ENCODE measurements at regions not wholly inside any gene's neighbourhood (a gene's known extent, or its start where the extent isn't known, plus 50 kb on each side); places are given as distances from the start of the nearest gene placed in this dataset.

DNA sequence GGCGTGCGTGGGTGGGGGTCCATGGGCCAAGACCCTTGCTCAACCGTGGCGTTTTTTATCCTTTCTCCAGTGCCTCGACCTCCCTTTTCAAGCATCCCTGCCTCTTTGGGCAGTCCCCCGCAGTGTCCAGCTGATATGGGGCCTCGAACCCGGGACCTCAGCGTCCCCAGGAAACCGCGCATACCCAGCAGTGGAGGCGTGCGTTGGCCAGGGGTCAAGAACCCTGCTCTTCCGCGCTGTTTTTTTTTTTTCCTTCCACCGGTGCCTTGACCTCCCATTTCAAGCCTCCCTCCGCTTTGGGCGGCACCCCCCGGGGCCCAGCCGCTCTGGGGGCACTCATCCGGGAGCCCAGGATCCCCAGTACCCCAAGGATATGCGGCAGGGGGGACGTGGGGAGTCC is 325.8 kb downstream of the ALG10 start:
- DNase-seq (ENCODE audit: low read depth) = no peak
- in situ Hi-C loops (cut with HindIII; ENCODE audit: low pct_unique_long_range_greater_than_20kb, low sequenced_read_pairs) = no loop called here

DNA sequence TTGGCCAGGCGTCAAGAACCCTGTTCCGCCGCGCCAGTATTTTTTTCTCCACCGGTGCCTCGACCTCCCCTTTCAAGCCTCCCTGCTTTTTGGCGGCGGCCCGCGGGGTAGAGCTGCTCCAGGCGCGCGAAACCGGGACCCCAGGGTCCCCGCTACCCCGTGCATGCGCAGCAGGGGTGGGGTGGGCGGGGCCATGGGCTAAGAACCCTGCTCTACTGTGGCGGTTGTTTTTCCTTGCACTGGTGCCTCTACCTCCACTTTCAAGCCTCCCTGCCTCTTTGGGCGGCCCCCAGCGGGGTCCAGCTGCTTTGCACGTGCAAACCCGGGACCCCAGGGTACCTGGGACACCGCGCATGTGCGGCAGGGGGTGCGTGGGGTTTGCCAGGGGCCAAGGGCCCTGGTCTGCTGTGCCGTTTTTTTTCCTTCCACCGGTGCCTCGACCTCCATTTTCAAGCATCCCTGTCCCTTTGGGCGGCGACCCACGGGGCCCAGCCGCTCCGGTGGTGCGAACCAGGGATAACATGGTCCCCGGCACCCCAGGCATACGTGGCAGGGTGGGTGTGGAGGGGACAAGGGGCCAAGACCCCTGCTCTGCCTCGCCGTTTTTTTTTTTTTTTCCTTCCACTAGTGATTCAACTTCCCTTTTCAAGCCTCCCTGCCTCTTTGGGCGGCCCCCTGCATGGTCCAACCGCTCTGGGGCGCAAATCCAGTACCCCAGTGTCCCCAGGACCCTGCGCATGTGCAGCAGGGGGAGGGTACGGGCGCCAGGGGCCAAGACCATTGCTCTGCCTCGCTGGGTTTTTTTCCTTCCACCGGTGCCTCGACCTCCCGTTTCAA is 326.8 kb downstream of the ALG10 start:
- DNase-seq (ENCODE audit: low read depth) = no peak
- in situ Hi-C loops (cut with HindIII; ENCODE audit: low pct_unique_long_range_greater_than_20kb, low sequenced_read_pairs) = no loop called here

- in situ Hi-C loops (cut with HindIII; ENCODE audit: low pct_unique_long_range_greater_than_20kb, low sequenced_read_pairs) = no loop called here
- no peak for DNase-seq (ENCODE audit: low read depth)
These were observed 327.3 kb downstream of the ALG10 start for GRCh38 chr12:34349673-34349961.

DNA sequence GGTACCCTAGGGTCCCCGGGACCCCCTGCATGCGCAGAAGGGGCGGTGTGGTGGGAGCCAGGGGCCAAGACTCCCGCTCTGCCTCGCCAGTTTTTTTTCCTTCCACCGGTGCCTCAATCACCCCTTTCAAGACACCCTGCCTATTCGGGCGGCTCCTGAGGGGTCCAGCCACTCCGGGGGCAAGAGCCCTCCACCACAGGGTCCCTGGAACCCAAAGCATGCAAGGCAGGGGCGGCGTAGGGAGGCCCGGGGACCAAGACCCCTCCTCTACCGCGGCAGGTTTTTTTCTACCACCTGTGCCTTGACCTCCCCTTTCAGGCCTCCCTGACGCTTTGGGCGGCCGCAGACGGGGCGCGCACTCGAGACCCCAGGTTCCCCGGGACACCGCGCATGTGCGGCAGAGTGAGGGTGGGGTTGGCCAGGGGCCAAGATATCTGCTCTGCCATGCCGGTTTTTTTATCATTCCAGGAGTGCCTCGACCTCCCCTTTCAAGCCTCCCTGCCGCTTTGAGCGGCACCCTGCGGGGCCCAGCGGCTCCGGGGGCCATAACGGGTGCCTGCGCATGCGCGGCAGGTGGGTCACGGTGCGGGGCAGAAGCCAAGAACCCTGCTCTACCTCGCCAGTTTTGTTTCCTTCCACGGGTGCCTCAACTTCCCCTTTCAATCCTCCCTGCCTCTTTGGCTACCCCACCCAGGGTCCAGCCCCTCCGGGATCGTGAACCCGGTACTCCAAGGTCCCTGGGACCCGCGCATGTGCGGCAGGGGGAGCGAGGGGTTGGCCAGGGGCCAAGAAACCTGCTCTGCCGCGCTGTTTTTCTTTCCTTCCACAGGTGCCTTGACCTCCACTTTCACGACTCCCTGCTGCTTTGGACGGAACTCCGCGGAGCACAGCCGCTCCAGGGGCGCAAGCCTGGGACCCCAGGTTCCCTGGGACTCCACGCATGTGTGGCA is 328.1 kb downstream of the ALG10 start:
- DNase-seq (ENCODE audit: low read depth) = no peak
- in situ Hi-C loops (cut with HindIII; ENCODE audit: low pct_unique_long_range_greater_than_20kb, low sequenced_read_pairs) = no loop called here

- no peak for DNase-seq (ENCODE audit: low read depth)
- in situ Hi-C loops (cut with HindIII; ENCODE audit: low pct_unique_long_range_greater_than_20kb, low sequenced_read_pairs) = no loop called here
These were observed 329.8 kb downstream of the ALG10 start for GRCh38 chr12:34352098-34352497.

GRCh38 chr12:34354239-34355200 is 332.2 kb downstream of the ALG10 start:
- DNase-seq (ENCODE audit: low read depth) = no peak
- in situ Hi-C loops (cut with HindIII; ENCODE audit: low pct_unique_long_range_greater_than_20kb, low sequenced_read_pairs) = no loop called here

DNA sequence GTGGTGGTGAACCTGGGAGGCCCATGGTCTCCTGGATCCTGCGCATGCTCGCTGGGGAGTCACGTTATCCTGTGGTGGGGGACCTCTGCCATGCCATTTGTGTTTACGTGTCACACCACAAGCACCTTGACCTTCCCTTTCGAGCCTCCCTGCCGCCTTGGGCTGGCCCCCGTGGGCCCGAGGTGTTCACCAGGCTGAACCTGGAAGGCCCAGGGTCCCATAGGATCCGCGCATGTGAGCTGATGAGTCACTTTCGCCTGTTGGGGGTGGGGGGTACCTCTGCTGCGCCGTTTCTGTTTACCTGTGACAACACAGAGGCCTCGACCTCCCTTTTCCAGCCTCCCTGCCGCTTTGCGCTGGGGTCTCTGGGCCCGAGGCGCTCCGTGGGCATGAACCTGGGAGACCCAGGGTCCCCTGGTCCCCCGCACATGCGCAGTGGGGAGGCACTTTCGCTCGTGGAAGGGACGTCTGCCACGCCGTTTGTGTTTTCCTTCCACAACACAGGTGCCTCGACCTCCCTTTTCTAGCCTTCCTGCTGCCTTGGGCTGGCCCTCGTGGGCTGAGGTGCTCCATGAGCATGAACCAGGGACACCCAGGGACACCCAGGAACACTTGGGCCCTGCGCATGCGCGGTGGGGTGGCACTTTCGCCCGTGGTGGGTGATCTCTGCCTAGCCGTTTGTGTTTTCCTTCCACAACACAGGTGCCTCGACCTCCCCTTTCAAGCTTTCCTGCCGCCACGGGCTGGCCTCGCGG is 334.1 kb downstream of the ALG10 start:
- in situ Hi-C loops (cut with HindIII; ENCODE audit: low pct_unique_long_range_greater_than_20kb, low sequenced_read_pairs) = no loop called here
- no peak for DNase-seq (ENCODE audit: low read depth)

- in situ Hi-C loops (cut with HindIII; ENCODE audit: low pct_unique_long_range_greater_than_20kb, low sequenced_read_pairs) = no loop called here
- no peak for DNase-seq (ENCODE audit: low read depth)
These were observed 335.5 kb downstream of the ALG10 start for GRCh38 chr12:34357791-34358190.

DNA sequence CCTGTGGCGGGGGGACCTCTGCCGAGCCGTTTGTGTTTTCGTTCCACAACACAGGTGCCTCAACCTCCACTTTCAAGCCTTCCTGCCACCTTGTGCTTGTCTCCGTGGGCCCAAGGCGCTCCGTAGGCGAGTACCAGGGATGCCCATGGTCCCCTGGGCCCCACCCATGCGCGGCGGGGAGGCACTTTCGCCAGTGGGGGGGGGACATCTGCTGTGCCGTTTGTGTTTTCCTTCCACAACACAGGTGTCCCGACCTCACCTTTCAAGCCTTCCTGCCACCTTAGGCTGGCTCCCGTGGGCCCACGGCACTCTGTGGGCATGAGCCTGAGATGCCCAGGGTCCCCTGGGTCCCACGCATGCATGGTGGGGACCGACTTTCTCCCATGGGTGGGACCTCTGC is 335.9 kb downstream of the ALG10 start:
- in situ Hi-C loops (cut with HindIII; ENCODE audit: low pct_unique_long_range_greater_than_20kb, low sequenced_read_pairs) = no loop called here

DNA sequence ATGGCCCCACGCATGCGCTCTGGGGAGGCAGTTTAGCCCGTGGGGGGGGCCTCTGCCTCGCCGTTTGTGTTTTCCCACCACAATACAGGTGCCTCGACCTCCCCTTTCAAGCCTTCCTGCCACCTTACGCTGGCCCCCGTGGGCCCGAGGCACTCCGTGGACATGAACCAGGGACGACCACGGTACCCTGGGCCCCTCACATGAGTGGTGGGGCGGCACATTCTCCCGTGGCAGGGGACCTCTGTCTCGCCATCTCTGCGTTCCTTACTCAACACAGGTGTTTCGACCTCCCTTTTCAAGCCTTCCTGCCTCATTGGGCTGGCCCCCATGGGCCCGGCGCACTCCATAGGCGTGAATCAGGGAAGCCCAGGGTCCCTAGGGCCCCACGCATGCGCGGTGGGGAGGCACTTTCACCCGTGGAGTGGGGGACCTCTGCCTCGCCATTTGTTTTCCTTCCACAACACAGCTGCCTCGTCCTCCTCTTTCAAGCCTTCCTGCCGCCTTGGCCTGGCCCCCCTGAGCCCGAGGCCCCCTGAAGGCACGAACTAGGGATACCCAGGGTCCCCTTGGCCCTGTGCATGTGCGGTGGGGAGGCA is 339.5 kb downstream of the ALG10 start:
- in situ Hi-C loops (cut with HindIII; ENCODE audit: low pct_unique_long_range_greater_than_20kb, low sequenced_read_pairs) = no loop called here
- DNase-seq (ENCODE audit: low read depth) = no peak

More for the DNA sequence above, 335.9 kb downstream of the ALG10 start:
- no peak for DNase-seq (ENCODE audit: low read depth)

- DNase-seq (ENCODE audit: low read depth) = no peak
- in situ Hi-C loops (cut with HindIII; ENCODE audit: low pct_unique_long_range_greater_than_20kb, low sequenced_read_pairs) = no loop called here
These were observed 340.9 kb downstream of the ALG10 start for GRCh38 chr12:34363050-34363673.

- no peak for DNase-seq (ENCODE audit: low read depth)
- in situ Hi-C loops (cut with HindIII; ENCODE audit: low pct_unique_long_range_greater_than_20kb, low sequenced_read_pairs) = no loop called here
These were observed 345.8 kb downstream of the ALG10 start for GRCh38 chr12:34368079-34368478.

- no peak for DNase-seq (ENCODE audit: low read depth)
- in situ Hi-C loops (cut with HindIII; ENCODE audit: low pct_unique_long_range_greater_than_20kb, low sequenced_read_pairs) = no loop called here
These were observed 348.8 kb downstream of the ALG10 start for GRCh38 chr12:34371050-34371449.

GRCh38 chr12:34372003-34372402 is 349.7 kb downstream of the ALG10 start:
- in situ Hi-C loops (cut with HindIII; ENCODE audit: low pct_unique_long_range_greater_than_20kb, low sequenced_read_pairs) = no loop called here
- no peak for DNase-seq (ENCODE audit: low read depth)

DNA sequence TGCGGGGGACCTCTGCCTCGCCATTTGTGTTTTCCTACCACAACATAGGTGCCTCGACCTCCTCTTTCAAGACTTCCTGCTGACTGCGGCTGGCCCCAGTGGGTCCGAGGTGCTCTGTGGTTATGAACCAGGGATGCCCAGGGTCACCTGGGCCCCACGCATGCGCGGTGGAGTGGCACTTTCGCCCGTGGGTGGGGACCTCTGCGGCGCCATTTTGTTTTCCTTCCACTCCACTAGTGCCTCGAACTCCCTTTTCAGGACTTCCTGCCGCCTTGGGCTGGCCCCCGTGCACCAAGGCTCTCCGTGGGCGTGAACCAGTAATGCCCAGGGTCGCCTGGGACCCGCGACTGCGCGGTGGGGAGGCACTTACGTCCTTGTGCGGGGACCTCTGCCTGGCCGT is 351.6 kb downstream of the ALG10 start:
- in situ Hi-C loops (cut with HindIII; ENCODE audit: low pct_unique_long_range_greater_than_20kb, low sequenced_read_pairs) = no loop called here
- DNase-seq (ENCODE audit: low read depth) = no peak

GRCh38 chr12:34376133-34376799 is 354.0 kb downstream of the ALG10 start:
- DNase-seq (ENCODE audit: low read depth) = no peak
- in situ Hi-C loops (cut with HindIII; ENCODE audit: low pct_unique_long_range_greater_than_20kb, low sequenced_read_pairs) = no loop called here

Measured in Caki2 (cell line).